ENCODE measurements at regions not wholly inside any gene's neighbourhood (a gene's known extent, or its start where the extent isn't known, plus 50 kb on each side); places are given as distances from the start of the nearest gene placed in this dataset.

DNA sequence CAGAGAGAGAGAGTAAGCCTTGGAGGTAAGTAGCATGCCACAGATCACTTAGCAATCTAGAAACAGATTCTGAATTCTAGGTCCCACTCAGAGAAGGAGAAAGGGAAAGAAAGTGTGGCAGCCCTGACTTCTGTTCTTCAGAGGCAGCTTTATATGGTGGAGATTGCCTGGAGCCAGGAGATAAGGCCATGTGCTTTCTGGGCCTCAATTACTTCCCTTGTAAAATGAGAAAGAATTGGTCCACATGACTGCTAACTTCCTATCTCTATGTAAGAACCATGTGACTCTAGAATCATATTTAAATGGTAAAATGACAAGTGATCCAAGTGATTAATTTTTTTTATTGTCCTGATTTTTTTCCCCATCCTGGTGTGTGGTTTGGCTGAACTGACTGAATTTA is 64.1 kb downstream of the HHEX start:
- peak; percentile 26 for DNase-seq (ENCODE audit: low read depth)
- TF ChIP-seq, protein P1, sequence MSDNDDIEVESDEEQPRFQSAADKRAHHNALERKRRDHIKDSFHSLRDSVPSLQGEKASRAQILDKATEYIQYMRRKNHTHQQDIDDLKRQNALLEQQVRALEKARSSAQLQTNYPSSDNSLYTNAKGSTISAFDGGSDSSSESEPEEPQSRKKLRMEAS (IDR thresholded peaks at IDR 0.05; ENCODE audit: low read depth, low read length), result peak; percentile 94
- TF ChIP-seq MYC (IDR thresholded peaks at IDR 0.05; ENCODE audit: low read depth, low read length), result peak; percentile 60
- no peak for TF ChIP-seq POLR2A (IDR thresholded peaks at IDR 0.05; ENCODE audit: extremely low read depth, insufficient read length)
- no peak overlapping the region for H3K4me3 ChIP-seq (ENCODE audit: low read depth, low read length)

DNA sequence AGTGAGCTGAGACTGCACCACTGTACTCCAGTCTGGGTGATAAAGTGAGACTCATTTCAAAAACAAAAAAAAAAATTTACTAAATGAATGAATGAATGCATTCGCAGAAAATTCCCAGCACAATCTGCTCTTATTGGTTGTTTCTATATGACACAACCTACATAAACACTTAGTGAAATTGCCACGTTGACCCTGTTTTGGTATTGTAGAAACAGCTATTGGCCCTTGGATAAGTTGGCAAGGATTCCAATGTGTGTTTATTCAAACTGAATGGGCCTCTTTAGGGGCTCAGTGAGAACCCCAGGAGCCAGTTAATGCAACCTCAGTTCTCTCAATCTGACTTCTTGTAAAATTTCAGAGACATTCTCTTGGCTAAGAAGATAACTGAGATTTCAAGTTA is 66.0 kb downstream of the HHEX start:
- TF ChIP-seq, protein P1 (IDR thresholded peaks at IDR 0.05; ENCODE audit: low read depth, low read length), result no peak
- no peak for DNase-seq (ENCODE audit: low read depth)
- H3K4me3 ChIP-seq (ENCODE audit: low read depth, low read length), result no peak overlapping the region

DNA sequence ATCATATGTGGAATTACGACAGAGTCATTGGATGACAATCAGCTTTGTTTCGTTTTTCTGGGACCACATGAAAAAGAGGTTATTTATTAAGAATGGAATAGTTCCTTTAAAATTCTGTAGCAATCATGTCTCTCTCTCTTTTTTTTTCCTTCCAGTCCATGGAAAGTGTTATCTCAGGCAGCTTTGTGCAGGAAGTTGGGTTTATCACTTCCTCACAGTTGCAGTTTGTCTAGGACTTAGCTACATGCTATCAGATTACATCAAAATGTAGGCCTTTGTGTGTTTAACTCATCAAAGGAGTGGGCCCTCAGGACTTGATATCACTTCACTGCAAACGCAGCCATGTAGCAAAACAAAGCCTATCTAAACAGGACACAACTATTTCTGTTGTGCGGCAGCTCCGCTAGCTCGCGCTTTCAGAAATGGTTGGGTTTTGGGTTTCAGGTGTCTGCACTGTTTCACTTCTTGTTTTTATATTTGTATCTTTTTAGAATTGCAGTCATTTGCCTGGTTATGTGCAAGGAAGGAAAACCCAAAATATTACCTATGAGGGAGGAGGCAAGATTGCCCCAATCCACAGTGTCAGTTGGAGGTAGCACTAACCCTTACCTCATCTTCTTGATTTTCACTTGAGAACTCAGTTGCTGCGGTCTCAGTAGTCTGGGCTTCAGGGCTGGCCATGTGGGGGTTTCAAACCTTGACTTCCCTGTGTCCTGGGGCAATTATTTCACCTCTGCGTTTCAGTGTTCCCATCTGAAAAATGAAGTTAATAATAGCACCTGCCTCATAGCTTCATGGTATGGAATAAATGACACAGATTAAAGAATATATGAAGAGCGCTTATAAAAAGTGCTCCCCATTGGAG is 66.7 kb downstream of the HHEX start:
- DNase-seq (ENCODE audit: low read depth), result peak; percentile 72
- H3K4me3 ChIP-seq (ENCODE audit: low read depth, low read length), result peak overlapping the region; percentile 23

DNA sequence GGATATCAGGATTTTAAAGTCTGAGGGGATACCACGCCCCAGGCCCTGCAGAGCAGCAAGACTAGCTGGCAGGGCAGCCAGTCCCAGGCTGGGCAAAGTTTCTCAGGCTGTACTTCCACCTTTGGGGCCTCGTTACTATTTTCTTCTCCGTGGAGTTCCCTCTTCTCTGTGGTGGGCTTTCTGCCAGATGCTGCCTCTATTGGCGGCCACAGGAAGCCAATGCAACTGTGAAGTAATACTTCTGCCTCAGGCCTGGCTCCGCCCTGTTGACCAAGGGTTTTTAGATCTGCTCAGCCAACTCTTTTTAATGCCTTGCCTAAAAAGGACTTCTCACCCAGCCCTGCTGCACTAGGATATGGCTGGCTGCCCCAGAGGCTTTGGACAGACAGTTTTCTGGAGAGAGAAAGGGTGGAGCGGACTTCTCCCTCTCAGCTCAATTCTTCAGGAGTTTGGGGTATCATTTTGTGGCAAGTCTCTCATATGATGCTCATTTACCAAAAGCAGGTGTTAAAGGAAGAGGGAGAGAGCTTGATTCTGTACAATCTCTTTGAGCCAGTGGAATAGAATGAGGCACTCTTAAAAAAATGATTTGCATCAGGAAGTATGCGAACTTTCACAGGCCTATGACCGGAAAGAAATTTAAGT is 67.4 kb downstream of the HHEX start:
- peak; percentile 98 for DNase-seq (ENCODE audit: low read depth)
- TF ChIP-seq, protein P2, sequence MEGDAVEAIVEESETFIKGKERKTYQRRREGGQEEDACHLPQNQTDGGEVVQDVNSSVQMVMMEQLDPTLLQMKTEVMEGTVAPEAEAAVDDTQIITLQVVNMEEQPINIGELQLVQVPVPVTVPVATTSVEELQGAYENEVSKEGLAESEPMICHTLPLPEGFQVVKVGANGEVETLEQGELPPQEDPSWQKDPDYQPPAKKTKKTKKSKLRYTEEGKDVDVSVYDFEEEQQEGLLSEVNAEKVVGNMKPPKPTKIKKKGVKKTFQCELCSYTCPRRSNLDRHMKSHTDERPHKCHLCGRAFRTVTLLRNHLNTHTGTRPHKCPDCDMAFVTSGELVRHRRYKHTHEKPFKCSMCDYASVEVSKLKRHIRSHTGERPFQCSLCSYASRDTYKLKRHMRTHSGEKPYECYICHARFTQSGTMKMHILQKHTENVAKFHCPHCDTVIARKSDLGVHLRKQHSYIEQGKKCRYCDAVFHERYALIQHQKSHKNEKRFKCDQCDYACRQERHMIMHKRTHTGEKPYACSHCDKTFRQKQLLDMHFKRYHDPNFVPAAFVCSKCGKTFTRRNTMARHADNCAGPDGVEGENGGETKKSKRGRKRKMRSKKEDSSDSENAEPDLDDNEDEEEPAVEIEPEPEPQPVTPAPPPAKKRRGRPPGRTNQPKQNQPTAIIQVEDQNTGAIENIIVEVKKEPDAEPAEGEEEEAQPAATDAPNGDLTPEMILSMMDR (IDR thresholded peaks at IDR 0.05; ENCODE audit: low read depth, low read length), result peak; percentile 36
- TF ChIP-seq, protein P1 (IDR thresholded peaks at IDR 0.05; ENCODE audit: low read depth, low read length), result peak; percentile 75
- peak; percentile 45; the same call in 1 of the 2 replicates for TF ChIP-seq MYC (IDR thresholded peaks at IDR 0.05; ENCODE audit: low read depth, low read length)
- TF ChIP-seq POLR2A (IDR thresholded peaks at IDR 0.05; ENCODE audit: extremely low read depth, insufficient read length), result peak; percentile 35
- H3K4me3 ChIP-seq (ENCODE audit: low read depth, low read length), result peak overlapping the region; percentile 53

More for the DNA sequence above, 66.7 kb downstream of the HHEX start:
- TF ChIP-seq MYC (IDR thresholded peaks at IDR 0.05; ENCODE audit: low read depth, low read length) (peak; percentile 49; the same call in 1 of the 2 replicates), POLR2A (IDR thresholded peaks at IDR 0.05; ENCODE audit: extremely low read depth, insufficient read length) (no peak)

DNA sequence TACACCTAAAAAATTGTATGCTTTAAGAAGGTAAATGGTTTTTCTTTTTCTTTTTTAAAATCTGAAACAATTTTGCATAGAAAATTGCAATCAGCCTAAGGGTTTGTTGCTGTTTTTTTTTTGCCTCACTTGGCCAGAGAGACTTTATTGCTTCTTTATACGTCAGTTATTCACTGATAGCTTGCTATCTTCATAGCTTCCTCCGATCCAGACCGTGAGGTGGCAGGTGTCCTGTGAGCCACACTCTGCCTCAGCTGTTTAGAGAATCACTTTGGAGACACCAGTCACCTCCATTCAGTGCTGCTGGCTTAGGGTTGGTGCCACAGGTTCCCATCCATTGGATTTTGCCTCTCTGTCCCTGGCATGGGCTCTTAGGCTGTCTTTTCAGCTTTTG is 68.0 kb downstream of the HHEX start:
- DNase-seq (ENCODE audit: low read depth), result peak; percentile 29
- H3K4me3 ChIP-seq (ENCODE audit: low read depth, low read length), result peak overlapping the region; percentile 53
- TF ChIP-seq, protein P2 (IDR thresholded peaks at IDR 0.05; ENCODE audit: low read depth, low read length), result no peak
- TF ChIP-seq POLR2A (IDR thresholded peaks at IDR 0.05; ENCODE audit: extremely low read depth, insufficient read length) (no peak), MYC (IDR thresholded peaks at IDR 0.05; ENCODE audit: low read depth, low read length) (no peak)
- TF ChIP-seq, protein P1 (IDR thresholded peaks at IDR 0.05; ENCODE audit: low read depth, low read length), result no peak

DNA sequence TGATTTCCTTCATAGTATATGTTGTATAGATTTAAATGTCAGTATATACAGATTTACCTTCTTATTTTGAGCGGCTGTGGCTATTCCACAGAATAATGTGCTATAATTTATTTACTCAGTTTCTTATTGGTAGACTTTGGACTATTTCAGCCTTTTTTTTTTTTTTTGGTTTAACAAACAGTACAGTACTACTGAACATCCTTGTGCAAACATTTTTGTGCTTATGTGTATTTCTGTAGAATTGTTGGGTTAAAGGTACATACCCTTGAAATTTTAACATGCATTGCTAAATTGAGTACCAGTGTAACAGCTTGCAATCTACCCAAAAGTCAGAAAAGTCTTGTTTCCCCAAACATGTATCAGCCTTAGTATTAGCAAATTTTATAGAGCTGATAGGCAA is 68.8 kb downstream of the HHEX start:
- no peak for DNase-seq (ENCODE audit: low read depth)
- H3K4me3 ChIP-seq (ENCODE audit: low read depth, low read length), result no peak overlapping the region
- TF ChIP-seq MYC (IDR thresholded peaks at IDR 0.05; ENCODE audit: low read depth, low read length) (no peak), POLR2A (IDR thresholded peaks at IDR 0.05; ENCODE audit: extremely low read depth, insufficient read length) (no peak)
- TF ChIP-seq, protein P2 (IDR thresholded peaks at IDR 0.05; ENCODE audit: low read depth, low read length), result no peak
- TF ChIP-seq, protein P1 (IDR thresholded peaks at IDR 0.05; ENCODE audit: low read depth, low read length), result no peak

DNA sequence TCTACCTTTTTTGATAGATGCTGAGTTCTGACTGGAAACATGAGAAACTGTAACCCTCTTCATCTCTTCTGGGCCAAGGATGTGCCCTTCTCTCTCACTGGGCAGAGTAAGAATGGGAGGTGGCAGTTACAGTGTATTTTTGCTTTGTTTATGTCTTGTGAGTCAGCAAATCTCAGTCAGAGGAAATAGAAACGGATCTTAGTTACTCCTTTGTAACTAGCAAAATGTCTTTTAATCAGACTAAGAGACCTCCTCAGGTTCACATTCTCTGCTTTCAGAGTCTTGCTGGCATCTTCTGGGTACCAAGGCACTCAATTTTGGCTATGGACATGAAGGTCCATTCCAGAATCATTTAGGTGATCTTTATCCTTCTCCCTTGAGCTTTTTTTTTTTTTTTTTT is 70.9 kb downstream of the HHEX start:
- TF ChIP-seq, protein P2 (IDR thresholded peaks at IDR 0.05; ENCODE audit: low read depth, low read length), result no peak
- TF ChIP-seq MYC (IDR thresholded peaks at IDR 0.05; ENCODE audit: low read depth, low read length), result no peak
- TF ChIP-seq POLR2A (IDR thresholded peaks at IDR 0.05; ENCODE audit: extremely low read depth, insufficient read length), result no peak
- TF ChIP-seq, protein P1 (IDR thresholded peaks at IDR 0.05; ENCODE audit: low read depth, low read length), result no peak
- DNase-seq (ENCODE audit: low read depth), result peak; percentile 50
- H3K4me3 ChIP-seq (ENCODE audit: low read depth, low read length), result no peak overlapping the region

Measured in NB4 (cell line).